ENCODE measurements at regions not wholly inside any gene's neighbourhood (a gene's known extent, or its start where the extent isn't known, plus 50 kb on each side); places are given as distances from the start of the nearest gene placed in this dataset.

DNA sequence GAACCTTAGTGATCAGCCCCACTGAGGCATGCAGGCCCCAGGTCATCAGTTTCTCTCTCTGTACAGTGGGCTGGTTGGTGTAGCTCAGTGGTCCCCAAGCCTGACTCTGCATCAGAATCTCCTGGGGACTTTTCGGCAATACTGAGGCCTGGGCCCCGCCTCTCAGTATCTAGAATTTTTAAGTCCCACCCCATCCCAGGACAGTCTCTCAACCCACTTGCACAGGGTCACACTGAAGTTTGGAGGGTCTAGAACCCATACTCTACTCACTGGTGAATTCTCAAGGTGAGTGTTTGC is 216.4 kb downstream of the MATN1 start:
- DNase-seq (ENCODE audit: low read depth, low spot score): no peak
- ChIA-PET CTCF (no interaction called here), SMC1A (ENCODE audit: uncharacterized antibody, unreplicated experiment) (no interaction called here), POLR2A (no interaction called here), RAD21 (ENCODE audit: unreplicated experiment) (no interaction called here)
- intact Hi-C loops (cut with micrococcal nuclease; ENCODE audit: unreplicated experiment) (no loop called here), in situ Hi-C loops (cut with MboI) (no loop called here)
- Histone ChIP-seq H3K27ac (ENCODE audit: control insufficient read depth, insufficient read depth) (no peak overlapping the region), H3K9me3 (replicated peaks; ENCODE audit: control insufficient read depth, insufficient read depth, low read length) (no peaks in the 10 kb centered on the region), H4K20me1 (ENCODE audit: control insufficient read depth, insufficient read depth) (no peaks in the 10 kb centered on the region), H3K4me3 (no peak overlapping the region), H3K4me1 (ENCODE audit: control insufficient read depth, insufficient read depth, low read length) (no peaks in the 10 kb centered on the region), H3K79me2 (ENCODE audit: control insufficient read depth, insufficient read depth, low read length) (no peaks in the 10 kb centered on the region), H3K27me3 (replicated peaks in 1 of 2; ENCODE audit: control insufficient read depth in 2 of 2, insufficient read depth in 2 of 2, low read length in 1 of 2) (no peaks in the 10 kb centered on the region; a peak in 1 of 4 replicates), H3K9ac (ENCODE audit: control insufficient read depth, insufficient read depth, low read length) (no peak overlapping the region), H3K4me2 (ENCODE audit: control insufficient read depth, insufficient read depth) (no peak overlapping the region), H2AFZ (ENCODE audit: control insufficient read depth, low read depth, low read length) (no peak overlapping the region), H3K36me3 (ENCODE audit: control insufficient read depth in 2 of 2, insufficient read depth in 2 of 2, low read length in 1 of 2) (no peaks in the 10 kb centered on the region)
- BruUV-seq (replicated peaks): no TSS peak
- no peak for FAIRE-seq
- WGBS (ENCODE audit: insufficient coverage, insufficient replicate concordance, low lambda C conversion rate, missing lambda C conversion rate): 58% methylated on average over 2 of the region's 2 CpGs
- no peak for TF ChIP-seq ZSCAN29 (IDR thresholded peaks at IDR 0.05)
- TF ChIP-seq, protein P1, sequence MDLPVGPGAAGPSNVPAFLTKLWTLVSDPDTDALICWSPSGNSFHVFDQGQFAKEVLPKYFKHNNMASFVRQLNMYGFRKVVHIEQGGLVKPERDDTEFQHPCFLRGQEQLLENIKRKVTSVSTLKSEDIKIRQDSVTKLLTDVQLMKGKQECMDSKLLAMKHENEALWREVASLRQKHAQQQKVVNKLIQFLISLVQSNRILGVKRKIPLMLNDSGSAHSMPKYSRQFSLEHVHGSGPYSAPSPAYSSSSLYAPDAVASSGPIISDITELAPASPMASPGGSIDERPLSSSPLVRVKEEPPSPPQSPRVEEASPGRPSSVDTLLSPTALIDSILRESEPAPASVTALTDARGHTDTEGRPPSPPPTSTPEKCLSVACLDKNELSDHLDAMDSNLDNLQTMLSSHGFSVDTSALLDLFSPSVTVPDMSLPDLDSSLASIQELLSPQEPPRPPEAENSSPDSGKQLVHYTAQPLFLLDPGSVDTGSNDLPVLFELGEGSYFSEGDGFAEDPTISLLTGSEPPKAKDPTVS (IDR thresholded peaks at IDR 0.05; ENCODE audit: low read depth, low read length): no peak
- TF ChIP-seq SIN3A (IDR thresholded peaks at IDR 0.05; ENCODE audit: low read depth, low read length): no peak
- TF ChIP-seq YY1 (IDR thresholded peaks at IDR 0.05; ENCODE audit: low read depth, low read length): no peak
- TF ChIP-seq CREM (IDR thresholded peaks at IDR 0.05; ENCODE audit: low read depth): no peak
- TF ChIP-seq, protein P2, sequence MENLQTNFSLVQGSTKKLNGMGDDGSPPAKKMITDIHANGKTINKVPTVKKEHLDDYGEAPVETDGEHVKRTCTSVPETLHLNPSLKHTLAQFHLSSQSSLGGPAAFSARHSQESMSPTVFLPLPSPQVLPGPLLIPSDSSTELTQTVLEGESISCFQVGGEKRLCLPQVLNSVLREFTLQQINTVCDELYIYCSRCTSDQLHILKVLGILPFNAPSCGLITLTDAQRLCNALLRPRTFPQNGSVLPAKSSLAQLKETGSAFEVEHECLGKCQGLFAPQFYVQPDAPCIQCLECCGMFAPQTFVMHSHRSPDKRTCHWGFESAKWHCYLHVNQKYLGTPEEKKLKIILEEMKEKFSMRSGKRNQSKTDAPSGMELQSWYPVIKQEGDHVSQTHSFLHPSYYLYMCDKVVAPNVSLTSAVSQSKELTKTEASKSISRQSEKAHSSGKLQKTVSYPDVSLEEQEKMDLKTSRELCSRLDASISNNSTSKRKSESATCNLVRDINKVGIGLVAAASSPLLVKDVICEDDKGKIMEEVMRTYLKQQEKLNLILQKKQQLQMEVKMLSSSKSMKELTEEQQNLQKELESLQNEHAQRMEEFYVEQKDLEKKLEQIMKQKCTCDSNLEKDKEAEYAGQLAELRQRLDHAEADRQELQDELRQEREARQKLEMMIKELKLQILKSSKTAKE (IDR thresholded peaks at IDR 0.05; ENCODE audit: low read depth, poor library complexity, severe bottlenecking): no peak
- TF ChIP-seq, protein P3, sequence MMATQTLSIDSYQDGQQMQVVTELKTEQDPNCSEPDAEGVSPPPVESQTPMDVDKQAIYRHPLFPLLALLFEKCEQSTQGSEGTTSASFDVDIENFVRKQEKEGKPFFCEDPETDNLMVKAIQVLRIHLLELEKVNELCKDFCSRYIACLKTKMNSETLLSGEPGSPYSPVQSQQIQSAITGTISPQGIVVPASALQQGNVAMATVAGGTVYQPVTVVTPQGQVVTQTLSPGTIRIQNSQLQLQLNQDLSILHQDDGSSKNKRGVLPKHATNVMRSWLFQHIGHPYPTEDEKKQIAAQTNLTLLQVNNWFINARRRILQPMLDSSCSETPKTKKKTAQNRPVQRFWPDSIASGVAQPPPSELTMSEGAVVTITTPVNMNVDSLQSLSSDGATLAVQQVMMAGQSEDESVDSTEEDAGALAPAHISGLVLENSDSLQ (IDR thresholded peaks at IDR 0.05): no peak
- TF ChIP-seq RBBP5 (conservative IDR thresholded peaks at IDR 0.05): no peak
- ATAC-seq: no peak
